Ishikawa (cell line): ENCODE measurements at regions not wholly inside any gene's neighbourhood (a gene's known extent, or its start where the extent isn't known, plus 50 kb on each side); places are given as distances from the start of the nearest gene placed in this dataset.

ENCODE experiments used
- CEBPB ChIP-seq: IDR thresholded peaks from 2 replicates; pipeline ENCODE4 v1.6.1; 2012
- CREB1 ChIP-seq: IDR thresholded peaks from 2 replicates; pipeline ENCODE4 v1.6.1; 2012; ENCODE audit warnings: low read depth
- EGR1 ChIP-seq: IDR thresholded peaks from 2 replicates; pipeline ENCODE4 v1.6.1; 2012
- EP300 ChIP-seq: IDR thresholded peaks from 2 replicates; pipeline ENCODE4 v1.6.1; 2012; ENCODE audit warnings: borderline replicate concordance
- FOXM1 ChIP-seq: IDR thresholded peaks from 2 replicates; pipeline ENCODE4 v1.6.1; 2012; ENCODE audit warnings: low read depth, borderline replicate concordance
- MAX ChIP-seq: IDR thresholded peaks from 2 replicates; pipeline ENCODE4 v1.6.1; 2012
- NFIC ChIP-seq: IDR thresholded peaks from 2 replicates; pipeline ENCODE4 v1.6.1; 2012
- RAD21 ChIP-seq: IDR thresholded peaks from 2 replicates; pipeline ENCODE4 v1.6.1; 2012; ENCODE audit warnings: low read depth
- REST ChIP-seq: IDR thresholded peaks from 2 replicates; pipeline ENCODE4 v1.6.1; 2012; ENCODE audit warnings: low read depth, mild to moderate bottlenecking
- TAF1 ChIP-seq: IDR thresholded peaks from 2 replicates; pipeline ENCODE4 v1.6.1; 2012; ENCODE audit warnings: low read depth, mild to moderate bottlenecking
- TCF12 ChIP-seq: IDR thresholded peaks from 2 replicates; pipeline ENCODE4 v1.6.1; 2012; ENCODE audit warnings: low read depth
- TEAD4 ChIP-seq: IDR thresholded peaks from 2 replicates; pipeline ENCODE4 v1.6.1; 2012
- USF1 ChIP-seq: IDR thresholded peaks from 2 replicates; pipeline ENCODE4 v1.6.1; 2012
- YY1 ChIP-seq: IDR thresholded peaks from 2 replicates; pipeline ENCODE4 v1.6.1; 2012; ENCODE audit warnings: low read depth
- ZBTB7A ChIP-seq: IDR thresholded peaks from 2 replicates; pipeline ENCODE4 v1.6.1; 2012; ENCODE audit warnings: low read depth

- TF ChIP-seq TCF12 (no peak), RAD21 (no peak), EP300 (no peak), NFIC (no peak), MAX (no peak), TEAD4 (no peak), YY1 (no peak), ZBTB7A (no peak), REST (no peak), USF1 (no peak)
These were observed 158.4 kb downstream of the DUSP10 start for GRCh38 chr1:221583465-221583864.

GRCh38 chr1:221594576-221594975 lies 147.3 kb downstream of the DUSP10 start:
- no peak for TF ChIP-seq EP300

- TF ChIP-seq TCF12 (no peak), CEBPB (no peak), TAF1 (no peak), REST (no peak), USF1 (no peak), RAD21 (no peak)
These were observed 143.8 kb downstream of the DUSP10 start for GRCh38 chr1:221598122-221598521.

GRCh38 chr1:221601166-221601565 lies 140.7 kb downstream of the DUSP10 start:
- TF ChIP-seq NFIC (no peak), USF1 (no peak), EGR1 (no peak), YY1 (no peak), TAF1 (no peak), RAD21 (no peak), EP300 (no peak), MAX (no peak), FOXM1 (no peak), TCF12 (no peak), REST (no peak), CREB1 (no peak), ZBTB7A (no peak), CEBPB (no peak), TEAD4 (no peak)

GRCh38 chr1:221602830-221603229 lies 139.1 kb downstream of the DUSP10 start:
- TF ChIP-seq TAF1 (no peak), MAX (no peak), USF1 (no peak), TEAD4 (no peak)
